ENCODE measurements at regions not wholly inside any gene's neighbourhood (a gene's known extent, or its start where the extent isn't known, plus 50 kb on each side); places are given as distances from the start of the nearest gene placed in this dataset.
A peak's percentile ranks its signal among the peaks of the same experiment; 100 is the strongest.

DNA sequence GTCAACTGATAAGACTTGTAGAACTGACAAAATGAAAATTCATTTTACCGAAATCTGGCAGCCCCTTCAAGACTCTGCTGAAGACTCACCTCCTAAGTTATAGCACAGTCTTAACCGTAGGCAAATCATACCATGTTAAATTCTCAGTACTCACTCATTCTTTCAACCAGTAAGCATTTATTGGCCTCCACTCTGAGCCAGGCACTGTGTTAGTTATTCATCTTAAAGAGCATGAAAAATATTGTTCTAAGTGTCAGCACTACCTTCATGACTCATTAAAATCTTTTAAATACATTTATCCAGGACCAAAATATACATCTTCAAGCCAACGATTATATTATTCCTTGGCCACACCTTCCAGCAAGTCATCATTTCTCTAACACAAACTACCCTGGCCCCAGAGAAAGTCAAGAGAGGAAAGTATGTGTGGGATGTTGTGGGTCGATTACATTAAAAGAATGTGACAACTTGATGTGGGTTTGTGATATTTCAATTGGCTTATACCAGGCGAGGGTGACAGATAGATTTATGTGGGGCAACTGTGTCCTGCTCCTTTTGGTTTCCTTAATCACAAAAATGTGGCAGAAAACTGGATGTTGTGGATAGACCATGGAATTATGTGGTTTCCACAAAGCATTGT, 55.0 kb downstream of the TMEM30B start:
- no peak for DNase-seq (ENCODE audit: low spot score)

DNA sequence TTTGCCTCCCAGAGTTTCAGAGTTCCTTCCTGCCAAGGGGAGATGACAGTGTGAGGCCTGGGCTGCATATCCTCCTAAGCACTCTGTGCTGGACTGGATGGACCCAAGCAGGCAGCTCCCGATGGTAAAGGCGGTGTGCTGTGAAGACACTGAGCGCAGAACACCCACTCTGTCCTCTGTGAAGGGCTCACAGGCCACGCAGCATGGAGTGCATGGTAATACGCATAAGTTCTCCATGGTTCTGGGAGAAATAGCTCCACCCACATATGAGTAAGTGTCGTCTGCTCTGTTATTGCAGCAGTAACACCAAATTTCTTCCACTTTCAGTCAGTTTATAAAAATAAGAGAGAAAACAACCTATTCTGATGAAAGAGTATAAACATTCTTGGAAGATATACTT, 55.8 kb downstream of the TMEM30B start:
- DNase-seq (ENCODE audit: low spot score), result no peak

DNA sequence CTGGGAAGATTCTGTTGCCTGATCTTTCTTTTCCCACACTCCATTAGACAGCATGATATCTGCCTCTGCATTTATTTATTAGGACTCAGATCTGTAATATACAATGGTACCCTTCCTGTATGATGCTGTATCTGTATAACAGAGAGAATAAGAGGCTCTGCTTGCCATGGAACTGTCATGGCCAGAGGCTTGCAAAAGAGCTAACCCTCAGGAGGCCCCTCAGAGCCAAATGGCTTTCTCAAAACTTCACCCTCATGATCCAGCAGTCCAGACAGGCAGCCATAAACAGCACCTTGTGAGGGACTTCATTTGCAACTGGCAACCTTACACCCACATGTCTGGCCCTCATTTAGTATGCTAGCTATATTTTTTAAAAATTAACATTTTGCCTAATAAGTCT, 57.6 kb downstream of the TMEM30B start:
- no peak for DNase-seq (ENCODE audit: low spot score)

DNA sequence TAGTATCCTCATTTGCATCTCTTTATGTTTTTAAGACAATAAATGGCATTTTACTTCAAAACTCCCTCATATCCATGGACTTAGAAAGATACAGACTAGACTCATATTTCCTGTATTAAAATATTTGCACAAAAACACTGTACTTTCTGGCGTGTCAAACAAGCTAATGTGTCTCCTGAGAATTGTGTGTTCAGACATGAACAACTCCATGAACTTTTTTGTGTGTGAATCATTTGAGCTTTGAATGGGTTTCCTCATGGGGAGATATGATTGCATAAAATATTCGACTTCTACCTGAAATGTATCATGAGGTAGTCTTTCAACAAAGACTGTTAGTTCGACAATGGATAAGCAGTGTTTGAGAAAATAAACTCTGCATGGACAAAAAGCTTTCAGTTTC, 58.8 kb downstream of the TMEM30B start:
- DNase-seq (ENCODE audit: low spot score), result no peak

DNA sequence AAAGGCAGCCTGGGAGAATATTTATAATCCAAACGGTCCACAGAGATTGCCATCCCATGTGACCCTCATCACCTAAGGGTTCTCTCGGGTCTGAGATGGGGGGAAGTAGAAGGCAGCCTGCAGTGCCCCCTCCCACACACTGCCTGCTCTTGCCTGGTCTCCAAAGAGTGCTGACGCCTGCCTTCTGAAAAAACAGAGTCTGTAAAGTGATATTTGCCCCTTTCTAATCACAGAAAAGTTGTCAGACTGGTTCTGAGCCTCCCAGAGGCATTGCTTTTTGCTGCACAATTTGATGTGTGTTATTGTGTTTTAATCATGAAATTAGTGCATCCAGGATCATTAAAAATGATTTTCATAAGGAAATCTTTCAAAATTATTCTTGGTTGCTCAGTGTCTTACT, 59.2 kb downstream of the TMEM30B start:
- DNase-seq (ENCODE audit: low spot score), result no peak

DNA sequence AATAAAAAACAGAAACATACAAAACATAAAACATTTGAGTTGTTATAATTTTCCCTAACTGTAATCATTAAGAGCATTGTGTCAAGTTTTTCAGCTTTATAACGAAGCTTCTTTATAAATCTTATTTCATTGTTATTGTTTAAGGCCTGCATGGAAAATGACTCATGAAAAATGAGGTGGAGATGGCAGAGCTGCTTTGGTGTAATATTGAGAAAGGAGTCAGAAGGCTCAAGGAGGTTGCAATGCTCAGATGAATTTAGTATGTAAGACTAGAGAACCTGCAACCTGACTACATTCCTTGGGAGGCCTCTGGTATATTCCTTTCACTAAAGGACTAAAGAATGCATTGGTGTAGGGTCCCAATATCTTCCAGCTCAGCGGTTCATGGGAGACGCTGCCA, 61.5 kb downstream of the TMEM30B start:
- DNase-seq (ENCODE audit: low spot score), result peak; percentile 25

DNA sequence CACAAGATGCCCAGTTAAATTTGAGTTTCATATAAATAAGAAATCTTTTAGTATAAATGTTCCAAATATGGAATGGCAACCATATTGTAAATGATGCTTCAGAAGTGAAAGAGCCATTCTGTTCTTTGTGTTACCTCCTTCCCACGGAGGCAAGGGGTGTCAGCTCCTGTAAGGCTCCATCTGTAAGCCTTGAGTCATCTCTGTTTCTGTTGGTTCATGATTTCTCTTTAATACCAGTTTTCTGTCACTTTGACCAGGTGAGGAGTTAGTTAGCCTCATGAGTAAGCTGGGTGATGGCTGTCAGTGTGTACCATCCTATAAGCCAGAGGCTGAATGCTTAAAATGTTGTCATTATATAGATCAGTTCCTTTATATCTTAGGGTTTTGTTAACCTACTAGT, 61.9 kb downstream of the TMEM30B start:
- DNase-seq (ENCODE audit: low spot score), result no peak

DNA sequence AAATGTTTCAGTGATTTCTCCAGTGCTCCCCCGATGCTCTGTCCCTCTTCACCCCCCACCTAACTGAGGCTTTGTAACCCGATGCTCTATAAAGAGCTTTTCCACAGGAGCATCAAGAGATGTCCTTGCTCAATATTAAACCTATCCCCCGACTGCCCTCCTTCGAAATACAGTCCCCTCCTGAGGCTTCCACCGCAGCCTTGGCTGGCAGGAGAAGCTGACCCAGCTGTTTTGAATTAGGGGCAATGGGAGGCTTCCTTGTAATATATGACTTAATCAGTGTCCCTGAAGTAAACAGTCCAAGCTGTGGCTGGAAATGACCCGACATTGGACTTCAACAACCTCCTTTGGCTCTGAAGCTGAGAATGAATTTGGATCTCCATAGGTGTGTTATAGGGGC, 62.4 kb downstream of the TMEM30B start:
- peak; percentile 46 for DNase-seq (ENCODE audit: low spot score)

DNA sequence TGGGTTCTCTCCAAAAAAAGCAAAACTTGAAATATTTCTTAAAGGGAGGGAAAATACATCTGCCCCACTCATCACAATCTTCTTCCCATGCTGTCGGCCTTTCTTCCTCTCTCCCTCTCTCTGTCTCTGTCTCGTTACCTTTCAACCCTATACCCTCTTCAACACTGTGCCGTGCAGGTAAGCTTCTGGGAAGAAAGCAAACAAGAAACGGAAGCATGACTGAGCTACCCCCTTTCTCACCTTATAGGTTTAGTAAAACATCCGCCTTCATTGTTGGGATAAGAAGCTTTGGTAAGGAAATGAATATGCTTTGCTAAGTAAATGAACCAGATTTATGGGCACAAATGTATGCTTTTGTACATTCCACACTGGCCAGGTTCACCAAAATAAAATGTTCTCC, 63.0 kb downstream of the TMEM30B start:
- DNase-seq (ENCODE audit: low spot score), result no peak

DNA sequence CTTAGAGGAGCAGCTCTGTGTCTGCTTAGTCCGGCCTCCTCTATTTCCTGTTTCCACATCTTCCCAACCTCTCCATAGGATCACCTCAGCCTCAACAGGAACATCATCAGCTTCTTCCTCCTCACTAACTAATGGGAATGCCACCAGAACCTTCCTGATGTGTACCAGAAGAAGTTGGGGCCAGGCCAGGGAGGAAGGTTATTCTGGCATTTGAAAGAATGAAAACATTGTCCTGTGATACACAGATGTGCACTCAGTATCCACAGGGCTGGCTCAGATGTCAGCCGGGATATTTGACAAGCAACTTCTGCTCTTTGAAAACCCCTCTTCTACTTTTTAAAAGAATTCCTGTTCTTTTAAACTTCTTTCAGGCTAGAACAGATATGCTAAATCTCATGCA, 63.6 kb downstream of the TMEM30B start:
- no peak for DNase-seq (ENCODE audit: low spot score)

DNA sequence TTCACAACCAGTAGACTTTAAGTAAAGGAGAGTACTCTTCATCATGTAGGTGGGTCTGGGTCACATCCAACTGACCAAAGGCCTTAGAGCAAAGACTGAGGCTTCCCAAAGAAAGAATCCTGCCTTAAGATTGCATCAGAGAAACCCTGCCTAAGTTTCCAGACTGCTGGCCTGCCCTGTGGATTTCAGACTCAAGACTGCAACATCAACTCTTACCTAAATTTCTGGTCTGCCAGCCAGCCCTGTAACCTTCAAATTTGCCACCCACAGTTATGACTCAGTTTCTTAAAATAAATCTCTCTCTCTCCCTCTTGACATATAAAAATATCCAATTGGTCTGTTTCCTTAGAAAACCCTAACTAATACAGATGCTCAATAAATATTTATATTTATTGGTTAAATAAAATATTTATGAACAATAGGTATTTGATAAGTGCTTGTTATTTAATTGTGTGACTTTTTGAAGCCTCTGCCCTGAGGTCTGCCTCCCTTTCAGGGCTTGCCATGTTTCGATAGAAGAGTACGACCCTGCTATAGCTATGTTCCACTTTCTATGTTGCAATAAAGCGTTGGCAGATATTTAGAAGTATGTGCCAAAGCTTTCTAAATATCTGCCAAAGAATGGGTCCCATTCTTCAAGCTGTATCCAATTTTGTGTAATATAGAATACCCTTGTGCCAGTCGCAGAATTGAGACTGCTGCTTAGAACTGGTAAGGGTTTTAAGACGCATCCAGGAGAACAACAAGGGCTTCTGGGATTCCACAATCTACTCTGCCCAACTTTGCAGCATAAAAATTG, 65.7 kb downstream of the TMEM30B start:
- no peak for DNase-seq (ENCODE audit: low spot score)

DNA sequence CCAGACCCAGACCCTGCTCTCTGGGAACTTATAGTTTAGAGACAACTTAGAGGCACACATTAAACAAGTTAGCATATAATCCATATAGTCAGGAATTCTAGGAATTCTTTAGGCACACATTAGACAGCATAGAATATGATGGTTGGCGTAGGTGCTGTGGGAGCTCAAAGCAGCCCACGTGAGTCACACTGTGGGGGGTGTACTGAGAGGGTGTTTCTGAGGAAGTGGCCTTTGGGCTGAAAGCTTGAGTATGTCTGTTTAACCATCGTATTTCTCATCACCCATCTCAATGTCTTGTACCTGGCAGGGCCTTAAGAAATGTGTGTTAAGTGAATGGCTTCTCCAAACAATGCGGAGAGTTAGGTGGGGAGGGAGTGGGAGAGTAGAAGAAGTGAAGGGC, 67.2 kb downstream of the TMEM30B start:
- DNase-seq (ENCODE audit: low spot score), result no peak

DNA sequence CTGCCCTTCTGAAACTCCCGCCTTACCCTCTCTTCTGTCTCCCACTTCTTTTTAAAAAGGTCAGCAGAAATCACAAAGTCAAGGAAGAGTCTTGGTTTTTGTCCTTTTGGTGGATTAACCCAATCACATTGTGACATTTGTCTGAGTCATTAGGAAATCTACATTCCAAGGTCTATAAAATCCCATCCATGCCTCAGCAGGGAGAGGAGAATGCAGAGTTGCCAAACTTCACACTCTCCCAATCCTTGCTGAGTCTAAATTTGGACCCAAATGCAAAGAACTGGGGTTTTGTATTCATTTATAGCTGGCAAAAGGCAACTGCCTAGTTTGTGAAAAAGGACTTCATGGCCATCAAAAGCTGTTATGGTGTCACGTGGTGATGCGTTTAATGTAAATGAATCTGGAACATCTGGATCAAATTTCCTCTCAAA, 67.9 kb downstream of the TMEM30B start:
- peak; percentile 72 for DNase-seq (ENCODE audit: low spot score)

DNA sequence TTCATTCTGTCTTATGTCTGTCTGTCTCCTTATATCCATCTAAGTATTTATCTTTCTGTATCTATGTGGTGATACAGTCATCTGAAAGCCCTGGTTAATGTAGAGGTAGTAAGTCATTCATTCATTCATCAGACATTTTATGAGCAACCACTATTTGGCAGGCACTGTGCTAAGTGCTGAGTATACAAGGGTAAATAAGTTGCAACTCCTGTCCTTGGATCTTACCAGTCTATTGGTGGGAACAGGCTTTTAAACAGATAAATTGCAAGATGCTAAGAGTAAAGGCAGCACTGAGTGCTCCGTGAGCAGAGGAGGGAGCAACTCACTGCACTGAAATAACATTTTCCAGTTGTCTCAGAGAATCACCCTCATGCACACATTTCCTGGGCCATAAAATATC, 68.6 kb downstream of the TMEM30B start:
- DNase-seq (ENCODE audit: low spot score), result no peak

DNA sequence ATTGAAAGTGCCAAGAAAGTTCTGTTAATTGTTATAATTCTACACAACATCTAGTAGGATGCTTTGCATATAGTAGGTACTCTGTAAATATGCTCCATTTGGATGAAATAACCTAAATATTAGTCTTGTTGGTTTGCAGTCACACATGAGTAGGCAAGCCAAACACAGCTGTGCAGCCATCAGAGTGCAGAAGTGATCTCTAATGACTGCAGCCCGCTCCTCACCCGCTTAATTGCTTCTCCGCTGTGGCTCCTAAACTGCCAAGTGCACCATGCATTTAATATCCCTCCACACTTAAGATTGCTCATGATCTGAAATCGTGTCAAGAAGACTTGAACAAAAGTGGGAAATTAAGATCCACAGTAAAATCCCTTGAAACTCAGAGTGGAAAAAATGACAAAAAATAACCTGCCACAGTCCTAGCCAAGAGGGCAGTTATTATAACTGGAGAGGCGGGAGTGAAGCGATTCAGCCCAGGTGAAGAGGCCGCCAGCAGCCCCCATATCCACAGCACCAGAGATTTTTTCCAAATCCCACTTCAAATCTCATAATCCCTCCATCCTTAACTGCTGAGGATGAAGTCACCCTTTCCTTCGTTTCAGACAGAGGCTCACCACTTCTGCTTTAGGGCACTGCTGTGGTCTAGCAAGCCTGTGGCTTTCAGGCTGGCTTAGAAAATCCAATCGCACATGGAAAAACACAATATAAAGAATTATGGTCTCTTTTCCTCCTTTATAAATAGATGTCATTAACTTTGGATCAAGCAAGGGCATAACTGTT, 69.5 kb downstream of the TMEM30B start:
- no peak for DNase-seq (ENCODE audit: low spot score)

DNA sequence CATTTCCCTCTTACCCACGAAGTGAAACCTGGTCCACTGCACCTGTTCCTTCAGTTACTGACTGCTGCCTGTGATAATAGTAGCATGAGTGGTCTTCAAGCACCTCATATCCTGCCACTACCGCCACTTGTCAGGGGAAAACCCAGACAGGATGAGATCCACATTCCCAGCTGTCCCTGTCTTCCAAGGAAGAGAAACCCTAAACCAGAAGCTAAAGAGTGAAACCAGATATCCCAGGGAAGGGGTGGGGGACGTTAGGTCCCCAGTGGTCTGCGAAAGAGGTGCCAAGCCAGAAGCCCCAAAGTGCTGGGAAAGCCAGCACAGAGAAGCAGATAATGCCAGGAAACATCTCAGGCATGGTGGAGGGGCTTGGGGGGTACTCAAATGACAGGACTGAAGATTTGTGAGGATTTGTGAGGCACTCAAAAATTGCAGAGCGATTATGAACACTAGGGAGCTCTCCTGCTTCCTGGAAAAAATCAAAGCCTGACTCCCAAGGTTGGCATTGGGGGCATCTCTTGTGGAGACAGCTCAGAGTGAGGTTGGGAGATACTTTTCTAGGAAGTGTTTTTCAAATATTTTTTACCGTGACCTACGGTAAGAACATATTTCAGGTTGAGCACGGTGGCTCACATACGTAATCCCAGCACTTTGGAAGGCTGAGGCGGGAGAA, 77.9 kb downstream of the TMEM30B start:
- no peak for DNase-seq (ENCODE audit: low spot score)

DNA sequence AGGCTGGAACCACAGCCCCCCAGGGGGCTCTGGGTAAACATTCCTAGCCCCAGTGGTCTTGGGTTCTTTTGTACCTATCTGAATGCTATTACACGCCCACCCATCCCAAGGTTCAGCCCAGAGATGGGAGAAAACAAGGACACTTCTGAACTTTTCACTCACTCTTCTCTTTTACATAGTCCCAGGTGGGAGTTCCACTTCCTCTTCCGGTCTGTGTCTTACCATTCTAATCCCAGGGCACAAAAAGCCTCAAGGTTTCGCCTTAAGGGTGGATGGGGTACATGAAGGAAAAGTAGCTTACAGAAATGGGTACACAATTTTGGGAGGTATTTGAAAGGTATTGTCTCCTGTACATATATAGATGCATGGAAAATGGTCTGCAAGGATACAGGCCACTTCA, 79.0 kb downstream of the TMEM30B start:
- DNase-seq (ENCODE audit: low spot score), result no peak

DNA sequence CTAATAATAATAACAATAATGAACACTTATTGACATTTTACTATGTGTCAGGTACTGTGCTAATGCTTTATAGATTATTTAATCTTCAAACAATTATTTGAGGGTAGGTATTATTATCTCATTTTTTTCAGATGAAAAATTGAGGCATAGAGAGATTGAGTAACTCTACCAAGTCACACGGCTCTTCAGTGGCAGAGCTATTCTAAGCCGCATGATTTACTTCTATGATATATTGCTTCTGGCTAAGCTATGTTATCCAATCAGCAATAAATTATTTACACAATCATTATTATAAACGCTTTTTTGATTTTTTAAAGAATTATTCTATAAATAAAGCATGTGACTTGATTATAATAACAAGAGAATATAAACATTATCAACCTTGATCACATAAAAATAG, 80.0 kb downstream of the TMEM30B start:
- DNase-seq (ENCODE audit: low spot score), result no peak

DNA sequence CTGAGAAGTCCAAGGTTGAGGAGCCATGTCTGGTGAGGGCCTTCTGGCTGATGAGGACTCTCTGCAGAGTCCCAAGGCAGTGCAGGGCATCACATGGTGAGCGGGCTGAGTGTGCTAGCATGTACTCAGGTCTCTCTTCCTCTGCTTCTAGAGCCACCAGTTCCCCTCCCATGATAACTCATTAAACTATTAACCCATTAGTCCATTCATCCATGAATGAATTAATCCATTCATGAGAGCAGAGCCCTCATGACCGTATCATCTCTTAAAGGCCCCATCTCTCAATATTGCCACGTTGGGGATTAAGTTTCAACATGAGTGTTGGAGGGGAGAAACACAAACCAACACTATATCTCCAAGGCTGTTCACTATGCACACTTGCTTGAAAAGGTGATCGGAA, 83.7 kb downstream of the TMEM30B start:
- DNase-seq (ENCODE audit: low spot score), result no peak

DNA sequence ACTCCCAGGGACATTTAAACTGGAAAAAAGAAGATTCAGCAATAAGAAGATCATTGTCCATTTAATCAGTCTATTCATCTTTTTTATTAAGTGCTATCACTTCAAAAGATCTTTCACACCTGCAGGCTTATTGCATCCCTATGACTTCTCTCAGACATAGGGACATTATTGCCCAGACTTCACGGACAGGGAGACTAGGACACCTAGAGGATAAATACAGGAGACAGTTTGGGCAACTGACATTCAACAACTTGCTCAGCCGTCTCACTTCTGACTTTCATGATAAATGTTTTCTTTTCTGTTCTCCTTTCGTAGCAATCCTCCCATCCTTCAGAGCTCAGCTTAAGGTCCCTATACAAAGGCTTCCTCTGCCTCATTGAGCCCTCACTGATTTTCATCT, 84.3 kb downstream of the TMEM30B start:
- no peak for DNase-seq (ENCODE audit: low spot score)

DNA sequence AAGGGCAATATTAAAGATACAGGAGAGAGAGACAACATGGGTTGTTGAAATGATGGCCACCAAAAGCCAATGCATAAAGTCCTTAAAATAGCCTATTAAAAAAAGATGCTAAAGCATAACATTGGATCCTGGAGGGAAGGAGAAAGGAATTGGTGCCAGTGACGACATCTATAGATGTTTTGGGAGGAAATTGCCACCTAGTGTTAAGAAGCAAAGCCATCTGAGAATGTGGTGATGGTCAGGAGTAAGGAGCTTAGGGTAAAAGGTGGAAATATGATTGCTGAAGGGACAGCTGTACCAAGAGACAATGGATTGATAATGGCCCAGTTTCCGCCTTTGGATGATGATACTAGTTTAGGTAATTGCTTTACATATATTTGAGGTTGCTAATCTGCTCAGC, 85.1 kb downstream of the TMEM30B start:
- no peak for DNase-seq (ENCODE audit: low spot score)

DNA sequence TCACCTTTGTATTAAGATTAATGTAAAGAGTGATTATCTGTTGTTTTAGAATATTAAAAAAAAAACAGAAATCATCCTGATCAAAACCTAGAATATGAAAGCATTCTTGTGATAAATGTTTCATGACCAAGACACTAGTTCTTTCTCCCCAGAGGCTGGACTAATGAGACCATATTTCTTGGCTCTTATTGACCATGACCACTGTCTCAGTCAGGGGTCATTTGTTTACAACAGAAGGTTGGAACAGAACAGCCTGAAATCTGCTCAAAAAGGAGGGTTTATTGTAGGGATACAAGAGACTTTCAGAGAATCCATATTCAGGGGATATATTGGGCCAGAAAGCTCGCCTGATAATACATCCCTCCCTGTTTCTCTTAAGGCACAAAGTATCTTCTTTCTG, 87.7 kb downstream of the TMEM30B start:
- no peak for DNase-seq (ENCODE audit: low spot score)

DNA sequence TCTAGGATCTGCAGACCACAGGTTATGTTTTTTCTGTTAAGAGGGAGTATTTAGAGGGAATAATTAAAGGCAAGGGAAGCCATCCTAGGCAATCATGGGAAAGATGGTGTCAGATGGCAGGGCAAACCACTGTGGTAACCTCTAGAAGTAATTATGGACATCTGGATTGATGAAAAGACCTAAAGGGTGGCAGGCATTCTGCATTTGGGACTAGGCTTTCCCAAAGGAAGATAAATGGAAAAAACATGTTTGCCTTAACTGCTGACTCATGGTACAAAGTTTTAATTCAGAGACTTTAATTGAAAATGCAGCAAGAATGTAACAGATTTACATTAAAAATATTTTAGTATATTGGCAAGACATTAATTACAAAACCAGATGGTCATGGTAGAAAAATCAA, 88.1 kb downstream of the TMEM30B start:
- no peak for DNase-seq (ENCODE audit: low spot score)
